ENCODE measurements at regions not wholly inside any gene's neighbourhood (a gene's known extent, or its start where the extent isn't known, plus 50 kb on each side); places are given as distances from the start of the nearest gene placed in this dataset.

- TF ChIP-seq, protein P1, sequence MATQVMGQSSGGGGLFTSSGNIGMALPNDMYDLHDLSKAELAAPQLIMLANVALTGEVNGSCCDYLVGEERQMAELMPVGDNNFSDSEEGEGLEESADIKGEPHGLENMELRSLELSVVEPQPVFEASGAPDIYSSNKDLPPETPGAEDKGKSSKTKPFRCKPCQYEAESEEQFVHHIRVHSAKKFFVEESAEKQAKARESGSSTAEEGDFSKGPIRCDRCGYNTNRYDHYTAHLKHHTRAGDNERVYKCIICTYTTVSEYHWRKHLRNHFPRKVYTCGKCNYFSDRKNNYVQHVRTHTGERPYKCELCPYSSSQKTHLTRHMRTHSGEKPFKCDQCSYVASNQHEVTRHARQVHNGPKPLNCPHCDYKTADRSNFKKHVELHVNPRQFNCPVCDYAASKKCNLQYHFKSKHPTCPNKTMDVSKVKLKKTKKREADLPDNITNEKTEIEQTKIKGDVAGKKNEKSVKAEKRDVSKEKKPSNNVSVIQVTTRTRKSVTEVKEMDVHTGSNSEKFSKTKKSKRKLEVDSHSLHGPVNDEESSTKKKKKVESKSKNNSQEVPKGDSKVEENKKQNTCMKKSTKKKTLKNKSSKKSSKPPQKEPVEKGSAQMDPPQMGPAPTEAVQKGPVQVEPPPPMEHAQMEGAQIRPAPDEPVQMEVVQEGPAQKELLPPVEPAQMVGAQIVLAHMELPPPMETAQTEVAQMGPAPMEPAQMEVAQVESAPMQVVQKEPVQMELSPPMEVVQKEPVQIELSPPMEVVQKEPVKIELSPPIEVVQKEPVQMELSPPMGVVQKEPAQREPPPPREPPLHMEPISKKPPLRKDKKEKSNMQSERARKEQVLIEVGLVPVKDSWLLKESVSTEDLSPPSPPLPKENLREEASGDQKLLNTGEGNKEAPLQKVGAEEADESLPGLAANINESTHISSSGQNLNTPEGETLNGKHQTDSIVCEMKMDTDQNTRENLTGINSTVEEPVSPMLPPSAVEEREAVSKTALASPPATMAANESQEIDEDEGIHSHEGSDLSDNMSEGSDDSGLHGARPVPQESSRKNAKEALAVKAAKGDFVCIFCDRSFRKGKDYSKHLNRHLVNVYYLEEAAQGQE (IDR thresholded peaks at IDR 0.05; ENCODE audit: borderline replicate concordance), result no peak
- TF ChIP-seq CTCF (IDR thresholded peaks at IDR 0.05; ENCODE audit: poor library complexity, severe bottlenecking), result no peak
Observed at GRCh38 chr15:26438316-26438715, 334.6 kb downstream of the GABRB3 start.

Data from neural cell (in vitro differentiated cells).